ENCODE measurements at regions not wholly inside any gene's neighbourhood (a gene's known extent, or its start where the extent isn't known, plus 50 kb on each side); places are given as distances from the start of the nearest gene placed in this dataset.

DNA sequence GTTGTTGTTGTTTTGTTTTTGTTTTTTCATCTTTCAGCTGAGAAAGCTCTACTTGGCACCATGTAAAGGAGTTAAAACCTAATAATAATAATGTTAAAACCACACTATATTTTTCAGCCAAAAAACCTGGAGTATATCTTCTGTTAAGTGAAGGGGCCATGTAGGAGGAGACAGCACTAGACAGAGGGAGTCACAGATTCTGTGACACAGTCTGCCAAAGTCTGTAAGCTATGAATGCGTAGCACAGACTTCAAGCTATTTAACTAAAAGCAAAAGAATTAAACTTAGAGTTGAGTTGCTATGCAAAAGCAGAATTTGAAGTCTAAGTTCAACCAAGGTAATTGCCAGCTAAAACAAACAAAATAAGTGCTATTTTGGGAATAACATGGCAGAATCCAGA, 296.0 kb upstream of the COL8A1 start:
- intact Hi-C loops (cut with micrococcal nuclease; ENCODE audit: unreplicated experiment), result no loop called here

GRCh38 chr3:99339222-99339621, 299.2 kb upstream of the COL8A1 start:
- CTCF ChIA-PET, result no interaction called here
- Histone ChIP-seq H3K27ac (ENCODE audit: low read depth, low read length, poor library complexity, severe bottlenecking) (no peak overlapping the region), H3K4me3 (ENCODE audit: low read depth, low read length, poor library complexity, severe bottlenecking) (no peak overlapping the region), H3K9me3 (ENCODE audit: low read depth, low read length, poor library complexity, severe bottlenecking) (no peaks in the 10 kb centered on the region), H3K36me3 (ENCODE audit: insufficient read depth, low read length, poor library complexity, severe bottlenecking) (no peaks in the 10 kb centered on the region), H3K27me3 (replicated peaks; ENCODE audit: insufficient read depth, low read depth, low read length, poor library complexity) (no peaks in the 10 kb centered on the region), H3K4me1 (ENCODE audit: insufficient read depth, low read length, poor library complexity, severe bottlenecking) (no peaks in the 10 kb centered on the region)
- DNase-seq (ENCODE audit: low spot score), result no peak
- intact Hi-C loops (cut with micrococcal nuclease; ENCODE audit: unreplicated experiment), result no loop called here
- POLR2A ChIA-PET (ENCODE audit: low non-redundant PET), result no interaction called here
- TF ChIP-seq CTCF (conservative IDR thresholded peaks at IDR 0.05; ENCODE audit: low read depth, low read length) (no peak), EZH2 (IDR thresholded peaks at IDR 0.05; ENCODE audit: borderline replicate concordance, low read depth, low read length, poor library complexity, severe bottlenecking) (no peak)
- no TSS peak for BruUV-seq (replicated peaks)

More for the DNA sequence above, 296.0 kb upstream of the COL8A1 start:
- Histone ChIP-seq H3K4me3 (ENCODE audit: low read depth, low read length, poor library complexity, severe bottlenecking) (no peak overlapping the region), H3K4me1 (ENCODE audit: insufficient read depth, low read length, poor library complexity, severe bottlenecking) (no peaks in the 10 kb centered on the region), H3K27me3 (replicated peaks; ENCODE audit: insufficient read depth, low read depth, low read length, poor library complexity) (no peaks in the 10 kb centered on the region), H3K9me3 (ENCODE audit: low read depth, low read length, poor library complexity, severe bottlenecking) (no peaks in the 10 kb centered on the region), H3K27ac (ENCODE audit: low read depth, low read length, poor library complexity, severe bottlenecking) (no peak overlapping the region), H3K36me3 (ENCODE audit: insufficient read depth, low read length, poor library complexity, severe bottlenecking) (no peaks in the 10 kb centered on the region)
- no peak for TF ChIP-seq EZH2 (IDR thresholded peaks at IDR 0.05; ENCODE audit: borderline replicate concordance, low read depth, low read length, poor library complexity, severe bottlenecking)
- no peak for TF ChIP-seq CTCF (conservative IDR thresholded peaks at IDR 0.05; ENCODE audit: low read depth, low read length)
- no peak for DNase-seq (ENCODE audit: low spot score)
- POLR2A ChIA-PET (ENCODE audit: low non-redundant PET), result no interaction called here
- BruUV-seq (replicated peaks), result no TSS peak
- CTCF ChIA-PET, result no interaction called here

GRCh38 chr3:99332718-99333117, 305.7 kb upstream of the COL8A1 start:
- Histone ChIP-seq H3K27ac (ENCODE audit: low read depth, low read length, poor library complexity, severe bottlenecking) (no peak overlapping the region), H3K4me1 (ENCODE audit: insufficient read depth, low read length, poor library complexity, severe bottlenecking) (no peaks in the 10 kb centered on the region), H3K27me3 (replicated peaks; ENCODE audit: insufficient read depth, low read depth, low read length, poor library complexity) (no peaks in the 10 kb centered on the region), H3K36me3 (ENCODE audit: insufficient read depth, low read length, poor library complexity, severe bottlenecking) (no peaks in the 10 kb centered on the region), H3K4me3 (ENCODE audit: low read depth, low read length, poor library complexity, severe bottlenecking) (no peak overlapping the region), H3K9me3 (ENCODE audit: low read depth, low read length, poor library complexity, severe bottlenecking) (no peaks in the 10 kb centered on the region)
- DNase-seq (ENCODE audit: low spot score), result no peak
- no peak for TF ChIP-seq EZH2 (IDR thresholded peaks at IDR 0.05; ENCODE audit: borderline replicate concordance, low read depth, low read length, poor library complexity, severe bottlenecking)
- no peak for TF ChIP-seq CTCF (conservative IDR thresholded peaks at IDR 0.05; ENCODE audit: low read depth, low read length)
- POLR2A ChIA-PET (ENCODE audit: low non-redundant PET), result no interaction called here
- BruUV-seq (replicated peaks), result no TSS peak
- CTCF ChIA-PET, result no interaction called here
- intact Hi-C loops (cut with micrococcal nuclease; ENCODE audit: unreplicated experiment), result no loop called here
